Ishikawa (cell line): ENCODE measurements at regions not wholly inside any gene's neighbourhood (a gene's known extent, or its start where the extent isn't known, plus 50 kb on each side); places are given as distances from the start of the nearest gene placed in this dataset.

Experiments
- CEBPB ChIP-seq: IDR thresholded peaks from 2 replicates; pipeline ENCODE4 v1.6.1; 2012
- CREB1 ChIP-seq: IDR thresholded peaks from 2 replicates; pipeline ENCODE4 v1.6.1; 2012; ENCODE audit warnings: low read depth
- EGR1 ChIP-seq: IDR thresholded peaks from 2 replicates; pipeline ENCODE4 v1.6.1; 2012
- EP300 ChIP-seq: IDR thresholded peaks from 2 replicates; pipeline ENCODE4 v1.6.1; 2012; ENCODE audit warnings: borderline replicate concordance
- FOXM1 ChIP-seq: IDR thresholded peaks from 2 replicates; pipeline ENCODE4 v1.6.1; 2012; ENCODE audit warnings: low read depth, borderline replicate concordance
- NFIC ChIP-seq: IDR thresholded peaks from 2 replicates; pipeline ENCODE4 v1.6.1; 2012
- RAD21 ChIP-seq: IDR thresholded peaks from 2 replicates; pipeline ENCODE4 v1.6.1; 2012; ENCODE audit warnings: low read depth
- REST ChIP-seq: IDR thresholded peaks from 2 replicates; pipeline ENCODE4 v1.6.1; 2012; ENCODE audit warnings: low read depth, mild to moderate bottlenecking
- TAF1 ChIP-seq: IDR thresholded peaks from 2 replicates; pipeline ENCODE4 v1.6.1; 2012; ENCODE audit warnings: low read depth, mild to moderate bottlenecking
- TCF12 ChIP-seq: IDR thresholded peaks from 2 replicates; pipeline ENCODE4 v1.6.1; 2012; ENCODE audit warnings: low read depth
- TEAD4 ChIP-seq: IDR thresholded peaks from 2 replicates; pipeline ENCODE4 v1.6.1; 2012
- YY1 ChIP-seq: IDR thresholded peaks from 2 replicates; pipeline ENCODE4 v1.6.1; 2012; ENCODE audit warnings: low read depth
- ZBTB7A ChIP-seq: IDR thresholded peaks from 2 replicates; pipeline ENCODE4 v1.6.1; 2012; ENCODE audit warnings: low read depth
- TF ChIP-seq, protein P1 (sequence below): IDR thresholded peaks from 2 replicates; pipeline ENCODE4 v1.6.1; 2012
- TF ChIP-seq, protein P2 (sequence below): IDR thresholded peaks from 2 replicates; pipeline ENCODE4 v1.6.1; 2012

DNA sequence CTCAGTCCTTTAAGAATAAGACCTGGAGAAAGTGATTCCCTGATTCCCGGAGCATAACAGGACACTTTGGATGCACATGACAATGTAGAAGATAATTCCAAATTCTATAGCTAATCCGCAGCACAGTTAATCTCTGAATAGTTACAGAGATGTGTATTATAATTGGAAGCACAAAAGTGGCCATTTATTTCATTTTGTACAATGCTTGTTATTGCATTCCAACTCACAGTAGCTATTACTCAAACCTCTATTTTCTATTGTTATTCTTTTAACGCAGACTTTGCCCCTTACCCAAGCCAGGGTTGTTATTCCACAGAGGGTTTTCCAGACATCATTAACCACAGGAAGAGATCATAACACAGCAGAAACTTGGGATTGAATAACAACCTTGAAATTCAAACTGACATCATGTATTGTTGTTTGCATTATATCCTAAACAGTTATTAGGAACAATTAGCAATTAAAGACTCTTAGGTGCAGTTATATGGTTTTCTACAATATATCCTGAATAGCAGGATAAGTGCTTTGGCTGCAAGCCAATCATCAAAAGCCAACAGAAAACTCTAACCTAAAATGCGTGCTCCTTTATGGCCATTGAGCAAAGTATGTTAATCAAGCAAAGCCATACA, 984.0 kb upstream of the TENM3 start:
- TF ChIP-seq, protein P1, sequence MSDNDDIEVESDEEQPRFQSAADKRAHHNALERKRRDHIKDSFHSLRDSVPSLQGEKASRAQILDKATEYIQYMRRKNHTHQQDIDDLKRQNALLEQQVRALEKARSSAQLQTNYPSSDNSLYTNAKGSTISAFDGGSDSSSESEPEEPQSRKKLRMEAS: no peak
- TF ChIP-seq FOXM1 (no peak), ZBTB7A (no peak)

GRCh38 chr4:181261279-181261678, 981.9 kb upstream of the TENM3 start:
- TF ChIP-seq, protein P2, sequence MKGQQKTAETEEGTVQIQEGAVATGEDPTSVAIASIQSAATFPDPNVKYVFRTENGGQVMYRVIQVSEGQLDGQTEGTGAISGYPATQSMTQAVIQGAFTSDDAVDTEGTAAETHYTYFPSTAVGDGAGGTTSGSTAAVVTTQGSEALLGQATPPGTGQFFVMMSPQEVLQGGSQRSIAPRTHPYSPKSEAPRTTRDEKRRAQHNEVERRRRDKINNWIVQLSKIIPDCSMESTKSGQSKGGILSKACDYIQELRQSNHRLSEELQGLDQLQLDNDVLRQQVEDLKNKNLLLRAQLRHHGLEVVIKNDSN: no peak
- TF ChIP-seq RAD21: peak; percentile 35; the same call in 1 of the 2 replicates

DNA sequence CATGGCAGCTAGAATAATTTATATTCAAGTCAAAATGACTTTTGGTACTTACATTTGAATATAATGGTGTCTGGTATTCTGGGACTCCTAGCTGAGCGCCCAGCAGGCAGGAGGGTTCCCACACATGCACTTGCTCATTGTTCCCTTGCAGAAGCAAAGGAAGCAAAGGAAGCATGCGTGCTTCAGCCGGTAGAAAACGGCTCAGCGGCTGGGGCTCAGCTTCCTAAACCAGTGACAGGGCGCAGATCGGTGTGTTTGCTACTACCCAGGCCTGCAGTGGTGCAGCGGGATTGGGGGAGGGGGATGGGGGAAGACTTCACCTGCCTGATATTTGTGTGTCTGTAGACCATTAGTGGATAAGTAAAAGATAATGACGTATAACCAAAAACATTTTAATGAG, 978.3 kb upstream of the TENM3 start:
- no peak for TF ChIP-seq RAD21
- TF ChIP-seq CEBPB: no peak
- TF ChIP-seq CREB1: no peak
- no peak for TF ChIP-seq TAF1
- no peak for TF ChIP-seq NFIC
- TF ChIP-seq, protein P2: no peak
- no peak for TF ChIP-seq TEAD4
- TF ChIP-seq EGR1: no peak
- TF ChIP-seq ZBTB7A: no peak
- no peak for TF ChIP-seq TCF12
- no peak for TF ChIP-seq REST
- TF ChIP-seq, protein P1: no peak
- no peak for TF ChIP-seq EP300
- TF ChIP-seq FOXM1: no peak

GRCh38 chr4:181265370-181265769, 977.8 kb upstream of the TENM3 start:
- TF ChIP-seq CEBPB (no peak), TEAD4 (no peak), FOXM1 (no peak), NFIC (no peak), EGR1 (no peak), REST (no peak), YY1 (no peak), CREB1 (no peak), ZBTB7A (no peak)
- TF ChIP-seq, protein P1: no peak
- TF ChIP-seq, protein P2: no peak

DNA sequence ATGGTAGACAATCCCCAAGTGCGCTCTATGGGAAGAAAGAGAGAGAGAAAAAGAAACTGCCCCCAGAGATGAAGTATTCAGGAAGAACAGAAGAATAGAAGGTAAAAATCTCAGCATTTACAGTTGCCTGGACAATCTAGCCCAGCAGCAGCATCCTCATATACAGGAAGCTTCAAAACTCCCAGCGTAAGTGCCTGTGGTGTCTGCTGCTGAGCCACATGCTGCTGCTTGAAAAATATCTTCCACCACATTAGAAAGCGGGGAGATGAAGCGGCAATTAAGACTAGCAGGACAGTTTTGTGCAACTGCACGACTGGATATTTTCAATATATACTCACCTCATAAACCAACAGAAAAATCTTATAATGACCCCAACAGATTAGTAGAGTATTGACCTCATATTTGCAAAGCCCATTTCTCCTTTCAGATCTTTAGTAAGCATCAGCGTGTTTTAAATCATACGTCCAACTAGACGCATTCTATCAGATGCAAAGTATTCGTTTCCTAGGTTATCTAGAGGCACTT, 972.0 kb upstream of the TENM3 start:
- no peak for TF ChIP-seq REST
- TF ChIP-seq EGR1: no peak
- TF ChIP-seq NFIC: no peak
- TF ChIP-seq, protein P1: no peak
- no peak for TF ChIP-seq RAD21
- TF ChIP-seq CREB1: no peak
- TF ChIP-seq TAF1: no peak
- no peak for TF ChIP-seq TCF12
